K562 (cell line): ENCODE measurements at regions not wholly inside any gene's neighbourhood (a gene's known extent, or its start where the extent isn't known, plus 50 kb on each side); places are given as distances from the start of the nearest gene placed in this dataset.
A peak's percentile ranks its signal among the peaks of the same experiment; 100 is the strongest.

Experiments
- ATAC-seq: fragments of 200-7000 bp; cut with Tn5 transposase; 3 replicates; pipeline ENCODE4 v1.9.1; 2020; ENCODE audit warnings: moderate library complexity
- BruUV-seq: library from RNA; stranded (reverse); fragments of 400-500 nt; replicated peaks from 2 replicates; lab custom pipeline; 2021; lab: Mats Ljungman, UMichigan
- CTCF ChIA-PET: fragments of 300-600 bp; formaldehyde crosslinking; extraction: SDS; loops from one replicate; lab custom pipeline; 2021; ENCODE audit warnings: low intra/inter-chr PET ratio; lab: Yijun Ruan, JAX
- POLR2A ChIA-PET: fragments of 300-600, 350-650 bp; sonication (Branson Sonifier 250); formaldehyde crosslinking; extraction: SDS; loops from one replicate; lab custom pipeline; 2021; ENCODE audit warnings: antibody characterized with exemption, inconsistent platforms; lab: Yijun Ruan, JAX
- DNase-seq, 4 experiments: peaks; one replicate each; pipeline versions ENCODE4 v3.0.0 to v3.0.0-alpha.2; 2011 to 2018; ENCODE audit warnings: low spot score in 3 of 4, mixed read lengths in 3 of 4; ENCODE audit errors: extremely low read depth in 1 of 4
- FAIRE-seq: peaks from 2 replicates; lab custom pipeline; 2011; peaks lifted over from hg19 to GRCh38; lab: Jason Lieb, UNC
- H2AFZ ChIP-seq: 2 replicates; pipeline ENCODE4 v1.6.0; 2011; ENCODE audit warnings: low read depth, low read length, control low read depth, inconsistent platforms
- H3K27ac ChIP-seq: fragments of 200-600 bp; 3 replicates; pipeline ENCODE4 v1.8.0; 2011; ENCODE audit warnings: low read depth, mild to moderate bottlenecking, control low read depth, inconsistent platforms, low read length, moderate library complexity, mixed read lengths; ENCODE audit errors: extremely low read depth
- H3K27me3 ChIP-seq, 2 experiments: fragments of 300-600 bp in 1 of 2; 2 replicates in 1 of 2; 3 replicates in 1 of 2; pipeline versions ENCODE4 v1.6.0 to v1.8.0; 2011; ENCODE audit warnings: inconsistent platforms in 2 of 2, low read length in 2 of 2, mild to moderate bottlenecking in 1 of 2, mixed read lengths in 1 of 2, moderate library complexity in 1 of 2; ENCODE audit not compliant: control insufficient read depth in 2 of 2, insufficient read depth in 2 of 2
- H3K36me3 ChIP-seq: fragments of 300-600 bp; 3 replicates; pipeline ENCODE4 v1.8.0; 2011; ENCODE audit warnings: mild to moderate bottlenecking, low read length, inconsistent platforms; ENCODE audit not compliant: control insufficient read depth, insufficient read depth
- H3K4me1 ChIP-seq, 2 experiments: fragments of 200-600 bp in 1 of 2; replicated peaks in 1 of 2; 2 replicates in 1 of 2; 3 replicates in 1 of 2; pipeline versions ENCODE4 v1.5.1 to v1.8.0; 2011; ENCODE audit warnings: inconsistent platforms in 2 of 2, low read length in 2 of 2, mild to moderate bottlenecking in 1 of 2, mixed read lengths in 1 of 2, moderate library complexity in 1 of 2; ENCODE audit not compliant: control insufficient read depth in 2 of 2, insufficient read depth in 2 of 2
- H3K4me2 ChIP-seq: 2 replicates; pipeline ENCODE4 v1.6.1; 2011; ENCODE audit warnings: low read length, control low read depth, inconsistent platforms, mixed read lengths; ENCODE audit not compliant: insufficient read depth
- H3K4me3 ChIP-seq: fragments of 200-600 bp; sonication (generic), shearing (Covaris generic); 2 replicates; pipeline ENCODE4 v1.5.1; 2016; ENCODE audit warnings: control low read depth, inconsistent platforms
- H3K79me2 ChIP-seq: fragments of 200-600 bp; 3 replicates; pipeline ENCODE4 v1.8.0; 2011; ENCODE audit warnings: low read length, inconsistent platforms; ENCODE audit not compliant: control insufficient read depth, insufficient read depth
- H3K9ac ChIP-seq, 2 experiments: 2 replicates each; pipeline versions ENCODE4 v1.6.0 to v1.6.1; 2011; ENCODE audit warnings: low read depth in 2 of 2, low read length in 2 of 2, control low read depth in 1 of 2, inconsistent platforms in 1 of 2, mild to moderate bottlenecking in 1 of 2, mixed read lengths in 1 of 2; ENCODE audit not compliant: insufficient read depth in 1 of 2
- H3K9me1 ChIP-seq: one replicate; pipeline ENCODE4 v1.6.0; 2011; ENCODE audit warnings: inconsistent platforms, mild to moderate bottlenecking, low read length, moderate library complexity; ENCODE audit not compliant: control insufficient read depth, insufficient read depth
- H3K9me3 ChIP-seq: replicated peaks from 2 replicates; pipeline ENCODE4 v1.5.1; 2011; ENCODE audit warnings: low read depth, low read length, inconsistent platforms; ENCODE audit not compliant: control insufficient read depth, insufficient read depth
- H4K20me1 ChIP-seq: replicated peaks from 2 replicates; pipeline ENCODE4 v1.6.1; 2011; ENCODE audit warnings: low read length, inconsistent platforms, mixed read lengths; ENCODE audit not compliant: control insufficient read depth, insufficient read depth
- BRD9 ChIP-seq: fragments of 450-650 bp; IDR thresholded peaks from 2 replicates; pipeline ENCODE4 v1.6.1; 2018; ENCODE audit warnings: low read depth; ENCODE audit not compliant: partially characterized antibody
- CBX1 ChIP-seq: sonication (generic); IDR thresholded peaks from 2 replicates; pipeline ENCODE4 v1.6.1; 2016; ENCODE audit warnings: antibody characterized with exemption, low read depth, mild to moderate bottlenecking
- CEBPB ChIP-seq: fragments of 450-650 bp; IDR thresholded peaks from 2 replicates; pipeline ENCODE4 v1.6.1; 2016; ENCODE audit warnings: missing genetic modification characterization, missing compliant biosample characterization
- ESRRA ChIP-seq: fragments of 450-650 bp; IDR thresholded peaks from 2 replicates; pipeline ENCODE4 v1.6.1; 2014; ENCODE audit warnings: low read depth, mild to moderate bottlenecking, moderate library complexity, borderline replicate concordance
- ETS2 ChIP-seq: IDR thresholded peaks from 2 replicates; pipeline ENCODE4 v1.6.1; 2016; ENCODE audit warnings: borderline replicate concordance, missing genetic modification characterization, mild to moderate bottlenecking, moderate library complexity, missing compliant biosample characterization; ENCODE audit not compliant: poor library complexity, severe bottlenecking
- FOS ChIP-seq: IDR thresholded peaks from 3 replicates; pipeline ENCODE4 v1.6.1; 2011; ENCODE audit not compliant: insufficient read length; ENCODE audit errors: extremely low read depth
- PHF21A ChIP-seq: fragments of 450-650 bp; IDR thresholded peaks from 2 replicates; pipeline ENCODE4 v1.6.1; 2017; ENCODE audit warnings: low read depth, borderline replicate concordance
- POLR2H ChIP-seq: IDR thresholded peaks from 2 replicates; pipeline ENCODE4 v1.6.1; 2016; ENCODE audit warnings: missing genetic modification characterization, low read depth, mild to moderate bottlenecking, control low read depth, missing compliant biosample characterization, moderate library complexity
- TSHZ1 ChIP-seq: fragments of 250-450 bp; sonication (Bioruptor Pico); IDR thresholded peaks from 2 replicates; pipeline ENCODE4 v1.4.0; 2020; ENCODE audit warnings: mild to moderate bottlenecking, moderate library complexity
- ZNF232 ChIP-seq: sonication (generic); formaldehyde crosslinking; IDR thresholded peaks from 2 replicates; pipeline ENCODE4 v1.8.0; 2022; ENCODE audit warnings: mild to moderate bottlenecking, missing genetic modification reagents
- ZNF324 ChIP-seq: fragments of 250-450 bp; sonication (Bioruptor Pico); IDR thresholded peaks from 2 replicates; pipeline ENCODE4 v1.4.0; 2020; ENCODE audit warnings: mild to moderate bottlenecking
- ZNF384 ChIP-seq: IDR thresholded peaks from 2 replicates; pipeline ENCODE4 v1.6.1; 2012; ENCODE audit warnings: low read depth, low read length, improper control_type of control experiment
- ZNF766 ChIP-seq: fragments of 200-800 bp; sonication (Bioruptor generic); conservative IDR thresholded peaks from 2 replicates; pipeline ENCODE4 v1.6.1; 2016; ENCODE audit warnings: missing genetic modification characterization, missing compliant biosample characterization
- WGBS: fragments of 100-300 bp; shearing (Covaris generic); methylation state at CpG from one replicate; pipeline ENCODE4 v1.1.6; 2016; ENCODE audit warnings: low coverage, mixed read lengths; ENCODE audit not compliant: insufficient coverage; ENCODE audit errors: missing lambda C conversion rate; 5-methylcytosine and 5-hydroxymethylcytosine counted together
- in situ Hi-C: fragments of 300-500 bp; cut with MboI; formaldehyde crosslinking; loops from 4 replicates; pipeline ENCODE4 v1.15.0; 2018; ENCODE audit warnings: inconsistent platforms, mixed read lengths
- intact Hi-C: fragments of 100-400 bp; cut with micrococcal nuclease; formaldehyde crosslinking; loops from 2 replicates; pipeline ENCODE4 v1.14.2; 2022
- TF ChIP-seq, protein P1 (sequence below): fragments of 450-650 bp; formaldehyde crosslinking; IDR thresholded peaks from 2 replicates; pipeline ENCODE4 v1.4.0; 2022; ENCODE audit warnings: mild to moderate bottlenecking, moderate library complexity
- TF ChIP-seq, protein P2 (sequence below): fragments of 250-450 bp; sonication (Bioruptor Pico); IDR thresholded peaks from 2 replicates; pipeline ENCODE4 v1.8.0; 2021; ENCODE audit warnings: moderate library complexity, mild to moderate bottlenecking, inconsistent platforms

DNA sequence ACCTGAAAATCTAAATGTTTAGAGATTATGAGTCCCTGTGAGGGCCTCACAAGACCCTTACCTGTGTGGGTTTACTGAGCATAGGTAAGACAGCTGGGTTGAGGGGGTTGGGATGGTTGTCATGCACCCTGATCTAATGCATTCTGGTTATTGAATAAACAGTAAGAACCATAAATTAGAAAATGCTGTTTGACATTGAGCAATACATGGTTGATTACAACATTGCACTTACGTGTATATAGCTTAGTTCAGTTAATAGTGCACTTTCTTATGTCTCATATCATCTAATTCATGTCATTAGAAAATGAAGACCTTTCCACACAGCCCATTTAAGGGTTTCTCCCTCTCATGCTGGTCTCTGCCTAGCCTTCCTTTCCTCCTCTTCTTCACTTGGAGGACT is 253.5 kb upstream of the ATP5MC3 start (continued):
- TF ChIP-seq TSHZ1 (CRISPR knock-in tag) (no peak), CEBPB (tag) (peak; percentile 60)
- TF ChIP-seq, protein P1, sequence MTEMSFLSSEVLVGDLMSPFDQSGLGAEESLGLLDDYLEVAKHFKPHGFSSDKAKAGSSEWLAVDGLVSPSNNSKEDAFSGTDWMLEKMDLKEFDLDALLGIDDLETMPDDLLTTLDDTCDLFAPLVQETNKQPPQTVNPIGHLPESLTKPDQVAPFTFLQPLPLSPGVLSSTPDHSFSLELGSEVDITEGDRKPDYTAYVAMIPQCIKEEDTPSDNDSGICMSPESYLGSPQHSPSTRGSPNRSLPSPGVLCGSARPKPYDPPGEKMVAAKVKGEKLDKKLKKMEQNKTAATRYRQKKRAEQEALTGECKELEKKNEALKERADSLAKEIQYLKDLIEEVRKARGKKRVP: no peak

DNA sequence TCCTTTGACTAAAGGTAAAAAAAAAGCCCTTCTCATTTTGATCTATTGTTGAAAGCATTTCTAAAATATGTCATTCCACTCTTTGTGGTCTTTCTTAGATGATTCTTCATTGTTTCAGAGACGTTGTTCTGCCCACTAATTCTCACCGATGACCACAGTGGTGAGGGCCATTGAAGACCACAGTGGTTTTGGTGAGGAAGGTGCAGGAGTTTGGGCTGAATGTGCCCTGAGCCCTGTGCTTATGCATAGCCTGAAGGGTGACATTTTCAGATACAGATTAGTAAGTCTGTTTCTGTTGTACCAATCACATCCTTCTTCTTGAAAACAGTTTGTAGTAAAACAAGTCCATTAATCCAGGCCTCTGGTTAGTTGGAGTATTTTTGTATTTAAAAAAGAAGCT is 251.3 kb upstream of the ATP5MC3 start:
- Histone ChIP-seq H2AFZ (no peak overlapping the region), H3K4me3 (no peak overlapping the region), H3K27ac (no peak overlapping the region), H3K4me1 (no peaks in the 10 kb centered on the region), H3K27me3 (peaks cover 11 to 13% of the 10 kb centered on the region in 2 experiments), H4K20me1 (no peaks in the 10 kb centered on the region), H3K9ac (no peak overlapping the region), H3K4me2 (no peak overlapping the region), H3K9me3 (no peaks in the 10 kb centered on the region), H3K36me3 (no peaks in the 10 kb centered on the region), H3K9me1 (no peaks in the 10 kb centered on the region), H3K79me2 (no peaks in the 10 kb centered on the region)
- peak; percentile 23 for FAIRE-seq
- no peak for ATAC-seq
- in situ Hi-C loops: no loop called here
- POLR2A ChIA-PET: interaction anchor here (2.4 kb wide), 1 partner anchor 9 kb away, joined by 9 read pairs; no protein-coding TSS in a partner anchor
- CTCF ChIA-PET: no interaction called here
- intact Hi-C loops: no loop called here
- no TSS peak for BruUV-seq
- 5% methylated on average over 2 of the region's 2 CpGs for WGBS
- no peak for DNase-seq
- TF ChIP-seq ZNF324 (CRISPR knock-in tag): no peak
- TF ChIP-seq, protein P1: no peak
- TF ChIP-seq ZNF232 (CRISPR knock-in tag): no peak
- TF ChIP-seq ETS2 (tag): no peak
- no peak for TF ChIP-seq FOS
- no peak for TF ChIP-seq PHF21A
- no peak for TF ChIP-seq ZNF766
- no peak for TF ChIP-seq ESRRA
- TF ChIP-seq BRD9: no peak
- TF ChIP-seq, protein P2, sequence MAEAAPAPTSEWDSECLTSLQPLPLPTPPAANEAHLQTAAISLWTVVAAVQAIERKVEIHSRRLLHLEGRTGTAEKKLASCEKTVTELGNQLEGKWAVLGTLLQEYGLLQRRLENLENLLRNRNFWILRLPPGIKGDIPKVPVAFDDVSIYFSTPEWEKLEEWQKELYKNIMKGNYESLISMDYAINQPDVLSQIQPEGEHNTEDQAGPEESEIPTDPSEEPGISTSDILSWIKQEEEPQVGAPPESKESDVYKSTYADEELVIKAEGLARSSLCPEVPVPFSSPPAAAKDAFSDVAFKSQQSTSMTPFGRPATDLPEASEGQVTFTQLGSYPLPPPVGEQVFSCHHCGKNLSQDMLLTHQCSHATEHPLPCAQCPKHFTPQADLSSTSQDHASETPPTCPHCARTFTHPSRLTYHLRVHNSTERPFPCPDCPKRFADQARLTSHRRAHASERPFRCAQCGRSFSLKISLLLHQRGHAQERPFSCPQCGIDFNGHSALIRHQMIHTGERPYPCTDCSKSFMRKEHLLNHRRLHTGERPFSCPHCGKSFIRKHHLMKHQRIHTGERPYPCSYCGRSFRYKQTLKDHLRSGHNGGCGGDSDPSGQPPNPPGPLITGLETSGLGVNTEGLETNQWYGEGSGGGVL: no peak
- TF ChIP-seq POLR2H: no peak
- no peak for TF ChIP-seq CBX1
- no peak for TF ChIP-seq ZNF384
